K562 (cell line): ENCODE measurements at regions not wholly inside any gene's neighbourhood (a gene's known extent, or its start where the extent isn't known, plus 50 kb on each side); places are given as distances from the start of the nearest gene placed in this dataset.

Experiments
- ATAC-seq: fragments of 200-7000 bp; cut with Tn5 transposase; 3 replicates; pipeline ENCODE4 v1.9.1; 2020; ENCODE audit warnings: moderate library complexity
- BruUV-seq: library from RNA; stranded (reverse); fragments of 400-500 nt; replicated peaks from 2 replicates; lab custom pipeline; 2021; lab: Mats Ljungman, UMichigan
- CTCF ChIA-PET: fragments of 300-600 bp; formaldehyde crosslinking; extraction: SDS; loops from one replicate; lab custom pipeline; 2021; ENCODE audit warnings: low intra/inter-chr PET ratio; lab: Yijun Ruan, JAX
- POLR2A ChIA-PET: fragments of 300-600, 350-650 bp; sonication (Branson Sonifier 250); formaldehyde crosslinking; extraction: SDS; loops from one replicate; lab custom pipeline; 2021; ENCODE audit warnings: antibody characterized with exemption, inconsistent platforms; lab: Yijun Ruan, JAX
- DNase-seq, 4 experiments: peaks; one replicate each; pipeline versions ENCODE4 v3.0.0 to v3.0.0-alpha.2; 2011 to 2018; ENCODE audit warnings: low spot score in 3 of 4, mixed read lengths in 3 of 4; ENCODE audit errors: extremely low read depth in 1 of 4
- FAIRE-seq: peaks from 2 replicates; lab custom pipeline; 2011; peaks lifted over from hg19 to GRCh38; lab: Jason Lieb, UNC
- H2AFZ ChIP-seq: 2 replicates; pipeline ENCODE4 v1.6.0; 2011; ENCODE audit warnings: low read depth, low read length, control low read depth, inconsistent platforms
- H3K27ac ChIP-seq: fragments of 200-600 bp; 3 replicates; pipeline ENCODE4 v1.8.0; 2011; ENCODE audit warnings: low read depth, mild to moderate bottlenecking, control low read depth, inconsistent platforms, low read length, moderate library complexity, mixed read lengths; ENCODE audit errors: extremely low read depth
- H3K27me3 ChIP-seq, 2 experiments: fragments of 300-600 bp in 1 of 2; 2 replicates in 1 of 2; 3 replicates in 1 of 2; pipeline versions ENCODE4 v1.6.0 to v1.8.0; 2011; ENCODE audit warnings: inconsistent platforms in 2 of 2, low read length in 2 of 2, mild to moderate bottlenecking in 1 of 2, mixed read lengths in 1 of 2, moderate library complexity in 1 of 2; ENCODE audit not compliant: control insufficient read depth in 2 of 2, insufficient read depth in 2 of 2
- H3K36me3 ChIP-seq: fragments of 300-600 bp; 3 replicates; pipeline ENCODE4 v1.8.0; 2011; ENCODE audit warnings: mild to moderate bottlenecking, low read length, inconsistent platforms; ENCODE audit not compliant: control insufficient read depth, insufficient read depth
- H3K4me1 ChIP-seq, 2 experiments: fragments of 200-600 bp in 1 of 2; replicated peaks in 1 of 2; 2 replicates in 1 of 2; 3 replicates in 1 of 2; pipeline versions ENCODE4 v1.5.1 to v1.8.0; 2011; ENCODE audit warnings: inconsistent platforms in 2 of 2, low read length in 2 of 2, mild to moderate bottlenecking in 1 of 2, mixed read lengths in 1 of 2, moderate library complexity in 1 of 2; ENCODE audit not compliant: control insufficient read depth in 2 of 2, insufficient read depth in 2 of 2
- H3K4me2 ChIP-seq: 2 replicates; pipeline ENCODE4 v1.6.1; 2011; ENCODE audit warnings: low read length, control low read depth, inconsistent platforms, mixed read lengths; ENCODE audit not compliant: insufficient read depth
- H3K4me3 ChIP-seq: fragments of 200-600 bp; sonication (generic), shearing (Covaris generic); 2 replicates; pipeline ENCODE4 v1.5.1; 2016; ENCODE audit warnings: control low read depth, inconsistent platforms
- H3K79me2 ChIP-seq: fragments of 200-600 bp; 3 replicates; pipeline ENCODE4 v1.8.0; 2011; ENCODE audit warnings: low read length, inconsistent platforms; ENCODE audit not compliant: control insufficient read depth, insufficient read depth
- H3K9ac ChIP-seq, 2 experiments: 2 replicates each; pipeline versions ENCODE4 v1.6.0 to v1.6.1; 2011; ENCODE audit warnings: low read depth in 2 of 2, low read length in 2 of 2, control low read depth in 1 of 2, inconsistent platforms in 1 of 2, mild to moderate bottlenecking in 1 of 2, mixed read lengths in 1 of 2; ENCODE audit not compliant: insufficient read depth in 1 of 2
- H3K9me1 ChIP-seq: one replicate; pipeline ENCODE4 v1.6.0; 2011; ENCODE audit warnings: inconsistent platforms, mild to moderate bottlenecking, low read length, moderate library complexity; ENCODE audit not compliant: control insufficient read depth, insufficient read depth
- H3K9me3 ChIP-seq: replicated peaks from 2 replicates; pipeline ENCODE4 v1.5.1; 2011; ENCODE audit warnings: low read depth, low read length, inconsistent platforms; ENCODE audit not compliant: control insufficient read depth, insufficient read depth
- H4K20me1 ChIP-seq: replicated peaks from 2 replicates; pipeline ENCODE4 v1.6.1; 2011; ENCODE audit warnings: low read length, inconsistent platforms, mixed read lengths; ENCODE audit not compliant: control insufficient read depth, insufficient read depth
- BDP1 ChIP-seq: IDR thresholded peaks from 3 replicates; pipeline ENCODE4 v1.6.1; 2011; ENCODE audit not compliant: insufficient read length, insufficient read depth
- HDAC6 ChIP-seq: IDR thresholded peaks from 2 replicates; pipeline ENCODE4 v1.6.1; 2012; ENCODE audit warnings: low read depth, mild to moderate bottlenecking, control low read depth, inconsistent platforms, low read length, moderate library complexity
- KLF13 ChIP-seq: fragments of 450-650 bp; IDR thresholded peaks from 2 replicates; pipeline ENCODE4 v1.6.1; 2016; ENCODE audit warnings: missing genetic modification characterization, low read depth, mild to moderate bottlenecking, missing compliant biosample characterization, moderate library complexity, borderline replicate concordance
- STAT5B ChIP-seq: fragments of 250-450 bp; sonication (Bioruptor Pico); IDR thresholded peaks from 2 replicates; pipeline ENCODE4 v1.8.0; 2021; ENCODE audit warnings: mild to moderate bottlenecking, inconsistent platforms
- TRIM24 ChIP-seq, 2 experiments: fragments of 450-650 bp; IDR thresholded peaks; 2 replicates each; pipeline ENCODE4 v1.6.1; 2016
- ZNF707 ChIP-seq: fragments of 250-450 bp; sonication (Bioruptor Pico); conservative IDR thresholded peaks from 2 replicates; pipeline ENCODE4 v1.8.0; 2022; ENCODE audit warnings: inconsistent platforms, mild to moderate bottlenecking, moderate library complexity
- WGBS: fragments of 100-300 bp; shearing (Covaris generic); methylation state at CpG from one replicate; pipeline ENCODE4 v1.1.6; 2016; ENCODE audit warnings: low coverage, mixed read lengths; ENCODE audit not compliant: insufficient coverage; ENCODE audit errors: missing lambda C conversion rate; 5-methylcytosine and 5-hydroxymethylcytosine counted together
- in situ Hi-C: fragments of 300-500 bp; cut with MboI; formaldehyde crosslinking; loops from 4 replicates; pipeline ENCODE4 v1.15.0; 2018; ENCODE audit warnings: inconsistent platforms, mixed read lengths
- intact Hi-C: fragments of 100-400 bp; cut with micrococcal nuclease; formaldehyde crosslinking; loops from 2 replicates; pipeline ENCODE4 v1.14.2; 2022
- TF ChIP-seq, protein P1 (sequence below): fragments of 250-450 bp; sonication (Bioruptor Pico); IDR thresholded peaks from 2 replicates; pipeline ENCODE4 v1.8.0; 2021; ENCODE audit warnings: mild to moderate bottlenecking, moderate library complexity
- TF ChIP-seq, protein P2 (sequence below): sonication (generic); formaldehyde crosslinking; IDR thresholded peaks from 2 replicates; pipeline ENCODE4 v1.8.1; 2023; ENCODE audit warnings: mild to moderate bottlenecking, missing genetic modification reagents

DNA sequence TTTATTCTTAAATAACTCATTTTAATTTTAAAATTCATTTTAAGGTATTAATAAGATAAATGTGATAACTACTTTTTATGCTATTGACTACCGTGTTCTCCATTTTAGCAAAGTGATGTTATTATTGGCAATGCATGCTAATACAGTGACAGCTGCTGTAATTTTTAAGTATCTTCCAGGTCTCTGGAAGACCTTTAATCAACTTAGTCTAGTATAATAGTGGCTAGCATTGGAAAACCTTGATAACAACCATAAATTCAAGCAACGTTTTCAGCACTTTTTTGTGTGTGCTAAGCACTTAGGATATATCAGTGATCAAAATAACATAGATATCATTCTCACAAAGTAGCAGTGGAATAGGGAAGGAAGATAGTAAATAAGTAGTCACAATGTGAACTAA, 230.9 kb upstream of the MAGI2 start:
- Histone ChIP-seq H3K27me3 (no peaks in the 10 kb centered on the region), H3K9ac (no peak overlapping the region), H3K4me3 (no peak overlapping the region), H3K79me2 (no peaks in the 10 kb centered on the region), H3K27ac (no peak overlapping the region), H2AFZ (no peak overlapping the region), H3K9me1 (no peaks in the 10 kb centered on the region), H3K4me2 (no peak overlapping the region), H4K20me1 (no peaks in the 10 kb centered on the region), H3K9me3 (no peaks in the 10 kb centered on the region; the same call in 1 of the 2 replicates), H3K4me1 (no peaks in the 10 kb centered on the region), H3K36me3 (no peaks in the 10 kb centered on the region)
- DNase-seq (no peak), FAIRE-seq (no peak), ATAC-seq (no peak)
- TF ChIP-seq KLF13 = no peak
- no peak for TF ChIP-seq TRIM24 (IDR thresholded peaks at IDR 0.05)
- no peak for TF ChIP-seq STAT5B (CRISPR knock-in tag)
- TF ChIP-seq, protein P1, sequence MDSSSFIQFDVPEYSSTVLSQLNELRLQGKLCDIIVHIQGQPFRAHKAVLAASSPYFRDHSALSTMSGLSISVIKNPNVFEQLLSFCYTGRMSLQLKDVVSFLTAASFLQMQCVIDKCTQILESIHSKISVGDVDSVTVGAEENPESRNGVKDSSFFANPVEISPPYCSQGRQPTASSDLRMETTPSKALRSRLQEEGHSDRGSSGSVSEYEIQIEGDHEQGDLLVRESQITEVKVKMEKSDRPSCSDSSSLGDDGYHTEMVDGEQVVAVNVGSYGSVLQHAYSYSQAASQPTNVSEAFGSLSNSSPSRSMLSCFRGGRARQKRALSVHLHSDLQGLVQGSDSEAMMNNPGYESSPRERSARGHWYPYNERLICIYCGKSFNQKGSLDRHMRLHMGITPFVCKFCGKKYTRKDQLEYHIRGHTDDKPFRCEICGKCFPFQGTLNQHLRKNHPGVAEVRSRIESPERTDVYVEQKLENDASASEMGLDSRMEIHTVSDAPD (CRISPR knock-in tag) = no peak
- TF ChIP-seq, protein P2, sequence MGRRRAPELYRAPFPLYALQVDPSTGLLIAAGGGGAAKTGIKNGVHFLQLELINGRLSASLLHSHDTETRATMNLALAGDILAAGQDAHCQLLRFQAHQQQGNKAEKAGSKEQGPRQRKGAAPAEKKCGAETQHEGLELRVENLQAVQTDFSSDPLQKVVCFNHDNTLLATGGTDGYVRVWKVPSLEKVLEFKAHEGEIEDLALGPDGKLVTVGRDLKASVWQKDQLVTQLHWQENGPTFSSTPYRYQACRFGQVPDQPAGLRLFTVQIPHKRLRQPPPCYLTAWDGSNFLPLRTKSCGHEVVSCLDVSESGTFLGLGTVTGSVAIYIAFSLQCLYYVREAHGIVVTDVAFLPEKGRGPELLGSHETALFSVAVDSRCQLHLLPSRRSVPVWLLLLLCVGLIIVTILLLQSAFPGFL (CRISPR knock-in tag) = no peak
- no peak for TF ChIP-seq HDAC6
- no peak for TF ChIP-seq ZNF707 (CRISPR knock-in tag)
- TF ChIP-seq BDP1 = no peak
- POLR2A ChIA-PET = no interaction called here
- 0% methylated on average over 2 of the region's 2 CpGs for WGBS
- BruUV-seq = no TSS peak
- intact Hi-C loops (no loop called here), in situ Hi-C loops (no loop called here)
- CTCF ChIA-PET = no interaction called here
